NCI-H460 (cell line): ENCODE measurements at regions not wholly inside any gene's neighbourhood (a gene's known extent, or its start where the extent isn't known, plus 50 kb on each side); places are given as distances from the start of the nearest gene placed in this dataset.

ENCODE experiments used
- DNase-seq: peaks from one replicate; pipeline ENCODE4 v3.0.0-alpha.2; 2016; ENCODE audit warnings: low read depth; ENCODE audit errors: extremely low read depth

GRCh38 chr5:52491071-52491787 lies 296.5 kb upstream of the ITGA1 start:
- no peak for DNase-seq

- no peak for DNase-seq
Measured at GRCh38 chr5:52491818-52492217, 295.9 kb upstream of the ITGA1 start.

GRCh38 chr5:52497133-52497693 lies 290.5 kb upstream of the ITGA1 start:
- DNase-seq = no peak

GRCh38 chr5:52498607-52499006 lies 289.1 kb upstream of the ITGA1 start:
- no peak for DNase-seq

- no peak for DNase-seq
Measured at GRCh38 chr5:52502460-52502999, 285.2 kb upstream of the ITGA1 start.

- DNase-seq = no peak
Measured at GRCh38 chr5:52504584-52505240, 283.0 kb upstream of the ITGA1 start.

- no peak for DNase-seq
Measured at GRCh38 chr5:52517667-52518066, 270.0 kb upstream of the ITGA1 start.

GRCh38 chr5:52520171-52520570 lies 267.5 kb upstream of the ITGA1 start:
- DNase-seq = no peak

GRCh38 chr5:52521236-52521635 lies 266.5 kb upstream of the ITGA1 start:
- DNase-seq = no peak

- no peak for DNase-seq
Measured at GRCh38 chr5:52523701-52524100, 264.0 kb upstream of the ITGA1 start.

- no peak for DNase-seq
Measured at GRCh38 chr5:52531105-52531504, 256.6 kb upstream of the ITGA1 start.

GRCh38 chr5:52543594-52543993 lies 244.1 kb upstream of the ITGA1 start:
- no peak for DNase-seq

- DNase-seq = no peak
Measured at GRCh38 chr5:52544738-52545137, 243.0 kb upstream of the ITGA1 start.

- no peak for DNase-seq
Measured at GRCh38 chr5:52554293-52554692, 233.4 kb upstream of the ITGA1 start.

GRCh38 chr5:52560366-52560765 lies 227.3 kb upstream of the ITGA1 start:
- peak; percentile 5 for DNase-seq

GRCh38 chr5:52562473-52562872 lies 225.2 kb upstream of the ITGA1 start:
- no peak for DNase-seq

GRCh38 chr5:52564587-52564986 lies 223.1 kb upstream of the ITGA1 start:
- DNase-seq = no peak

- no peak for DNase-seq
Measured at GRCh38 chr5:52577546-52577945, 210.2 kb upstream of the ITGA1 start.

GRCh38 chr5:52579391-52579790 lies 208.3 kb upstream of the ITGA1 start:
- DNase-seq = no peak

- no peak for DNase-seq
Measured at GRCh38 chr5:52580921-52581320, 206.8 kb upstream of the ITGA1 start.

- DNase-seq = no peak
Measured at GRCh38 chr5:52582313-52582712, 205.4 kb upstream of the ITGA1 start.

- no peak for DNase-seq
Measured at GRCh38 chr5:52587131-52587530, 200.6 kb upstream of the ITGA1 start.
